ENCODE measurements at regions not wholly inside any gene's neighbourhood (a gene's known extent, or its start where the extent isn't known, plus 50 kb on each side); places are given as distances from the start of the nearest gene placed in this dataset.
"Not testable (repeated sequence)": the region's sequence is repeated elsewhere in the genome, so short reads cannot be mapped to it uniquely, and the experiment has no call there.

GRCh38 chr20:28562510-28562898 lies 2695.0 kb upstream of the DEFB115 start:
- DNase-seq (ENCODE audit: low read depth in 4 of 4, low spot score in 3 of 4), result no peak

GRCh38 chr20:28562899-28563521 lies 2694.5 kb upstream of the DEFB115 start:
- DNase-seq (ENCODE audit: low read depth in 4 of 4, low spot score in 3 of 4), result not testable (repeated sequence)

GRCh38 chr20:28564024-28564423 lies 2693.4 kb upstream of the DEFB115 start:
- DNase-seq (ENCODE audit: low read depth in 4 of 4, low spot score in 3 of 4), result not testable (repeated sequence)

GRCh38 chr20:28564688-28565463 lies 2692.6 kb upstream of the DEFB115 start:
- DNase-seq (ENCODE audit: low read depth in 4 of 4, low spot score in 3 of 4), result not testable (repeated sequence)

GRCh38 chr20:28575991-28576390 lies 2681.5 kb upstream of the DEFB115 start:
- not testable (repeated sequence) for DNase-seq (ENCODE audit: low read depth in 4 of 4, low spot score in 3 of 4)

GRCh38 chr20:28591680-28592079 lies 2665.8 kb upstream of the DEFB115 start:
- DNase-seq (ENCODE audit: low read depth in 4 of 4, low spot score in 3 of 4), result not testable (repeated sequence)

- not testable (repeated sequence) for DNase-seq (ENCODE audit: low read depth in 4 of 4, low spot score in 3 of 4)
Observed at GRCh38 chr20:28593383-28593782, 2664.1 kb upstream of the DEFB115 start.

- not testable (repeated sequence) for DNase-seq (ENCODE audit: low read depth in 4 of 4, low spot score in 3 of 4)
Observed at GRCh38 chr20:28594476-28594875, 2663.0 kb upstream of the DEFB115 start.

- DNase-seq (ENCODE audit: low read depth in 4 of 4, low spot score in 3 of 4), result not testable (repeated sequence)
Observed at GRCh38 chr20:28602006-28602402, 2655.5 kb upstream of the DEFB115 start.

GRCh38 chr20:28602403-28603217 lies 2654.9 kb upstream of the DEFB115 start:
- peak; percentile 59 to 79 (median 74) for DNase-seq (ENCODE audit: low read depth in 4 of 4, low spot score in 3 of 4)

- DNase-seq (ENCODE audit: low read depth in 4 of 4, low spot score in 3 of 4), result not testable (repeated sequence)
Observed at GRCh38 chr20:28603218-28603577, 2654.3 kb upstream of the DEFB115 start.

- DNase-seq (ENCODE audit: low read depth in 4 of 4, low spot score in 3 of 4), result no peak
Observed at GRCh38 chr20:28616354-28616753, 2641.1 kb upstream of the DEFB115 start.

GRCh38 chr20:28619956-28620651 lies 2637.4 kb upstream of the DEFB115 start:
- DNase-seq (ENCODE audit: low read depth in 4 of 4, low spot score in 3 of 4), result not testable (repeated sequence)

GRCh38 chr20:28625112-28625511 lies 2632.4 kb upstream of the DEFB115 start:
- DNase-seq (ENCODE audit: low read depth in 4 of 4, low spot score in 3 of 4), result not testable (repeated sequence)

GRCh38 chr20:28640831-28641230 lies 2616.6 kb upstream of the DEFB115 start:
- DNase-seq (ENCODE audit: low read depth in 4 of 4, low spot score in 3 of 4), result not testable (repeated sequence)
